IPS-NIHi11 (cell line): ENCODE measurements at regions not wholly inside any gene's neighbourhood (a gene's known extent, or its start where the extent isn't known, plus 50 kb on each side); places are given as distances from the start of the nearest gene placed in this dataset.
A peak's percentile ranks its signal among the peaks of the same experiment; 100 is the strongest.

ENCODE experiments used
- DNase-seq: peaks from one replicate; pipeline ENCODE4 v3.0.0; 2012; ENCODE audit warnings: mixed read lengths, low spot score

GRCh38 chr5:30932273-30933017 is 261.0 kb upstream of the CDH6 start:
- DNase-seq, result no peak

GRCh38 chr5:30930736-30931135 is 262.8 kb upstream of the CDH6 start:
- DNase-seq, result no peak

- DNase-seq, result no peak
Measured at GRCh38 chr5:30928956-30929355, 264.5 kb upstream of the CDH6 start.

GRCh38 chr5:30926218-30926617 is 267.3 kb upstream of the CDH6 start:
- no peak for DNase-seq

- no peak for DNase-seq
Measured at GRCh38 chr5:30921388-30921787, 272.1 kb upstream of the CDH6 start.

- no peak for DNase-seq
Measured at GRCh38 chr5:30918171-30918570, 275.3 kb upstream of the CDH6 start.

GRCh38 chr5:30908356-30908755 is 285.1 kb upstream of the CDH6 start:
- DNase-seq, result peak; percentile 16

GRCh38 chr5:30900367-30900766 is 293.1 kb upstream of the CDH6 start:
- DNase-seq, result no peak

GRCh38 chr5:30894811-30895210 is 298.7 kb upstream of the CDH6 start:
- DNase-seq, result no peak

- no peak for DNase-seq
Measured at GRCh38 chr5:30891660-30892059, 301.8 kb upstream of the CDH6 start.

- no peak for DNase-seq
Measured at GRCh38 chr5:30890377-30890776, 303.1 kb upstream of the CDH6 start.

GRCh38 chr5:30880514-30880913 is 313.0 kb upstream of the CDH6 start:
- DNase-seq, result no peak

- no peak for DNase-seq
Measured at GRCh38 chr5:30879887-30880286, 313.6 kb upstream of the CDH6 start.

GRCh38 chr5:30878746-30879145 is 314.7 kb upstream of the CDH6 start:
- DNase-seq, result no peak

- no peak for DNase-seq
Measured at GRCh38 chr5:30878296-30878695, 315.2 kb upstream of the CDH6 start.

- no peak for DNase-seq
Measured at GRCh38 chr5:30874241-30875034, 319.0 kb upstream of the CDH6 start.

GRCh38 chr5:30871196-30871595 is 322.3 kb upstream of the CDH6 start:
- DNase-seq, result no peak

GRCh38 chr5:30867711-30868110 is 325.8 kb upstream of the CDH6 start:
- DNase-seq, result no peak

GRCh38 chr5:30866142-30866541 is 327.3 kb upstream of the CDH6 start:
- no peak for DNase-seq

- DNase-seq, result no peak
Measured at GRCh38 chr5:30856242-30856641, 337.2 kb upstream of the CDH6 start.

GRCh38 chr5:30853158-30853557 is 340.3 kb upstream of the CDH6 start:
- no peak for DNase-seq

GRCh38 chr5:30850866-30851265 is 342.6 kb upstream of the CDH6 start:
- no peak for DNase-seq

GRCh38 chr5:30849931-30850710 is 343.4 kb upstream of the CDH6 start:
- DNase-seq, result no peak
